Mesenchymal stem cell (in vitro differentiated cells and primary cell): ENCODE measurements at regions not wholly inside any gene's neighbourhood (a gene's known extent, or its start where the extent isn't known, plus 50 kb on each side); places are given as distances from the start of the nearest gene placed in this dataset.
"Not testable (repeated sequence)": the region's sequence is repeated elsewhere in the genome, so short reads cannot be mapped to it uniquely, and the experiment has no call there.

Source experiments
- DNase-seq: peaks from one replicate; pipeline ENCODE4 v3.0.0-alpha.2; 2013
- H2AFZ ChIP-seq: one replicate; pipeline ENCODE4 v1.6.1; 2013; ENCODE audit warnings: low read depth, mild to moderate bottlenecking, control low read depth, inconsistent platforms, low read length, moderate library complexity
- H2AK5ac ChIP-seq: 2 replicates; pipeline ENCODE4 v1.6.1; 2013; ENCODE audit warnings: low read length, moderate library complexity, mild to moderate bottlenecking, inconsistent platforms; ENCODE audit not compliant: severe bottlenecking
- H2BK120ac ChIP-seq: one replicate; pipeline ENCODE4 v1.6.1; 2013; ENCODE audit warnings: low read depth, mild to moderate bottlenecking, inconsistent platforms, low read length, moderate library complexity
- H2BK12ac ChIP-seq, 2 experiments: one replicate each; pipeline ENCODE4 v1.6.1; 2013; ENCODE audit warnings: inconsistent platforms in 2 of 2, low read length in 2 of 2, mild to moderate bottlenecking in 2 of 2, moderate library complexity in 2 of 2, control low read depth in 1 of 2
- H2BK15ac ChIP-seq: one replicate; pipeline ENCODE4 v1.6.1; 2013; ENCODE audit warnings: mild to moderate bottlenecking, low read depth, inconsistent platforms; ENCODE audit not compliant: poor library complexity, severe bottlenecking
- H2BK5ac ChIP-seq: 2 replicates; pipeline ENCODE4 v1.6.1; 2013; ENCODE audit warnings: low read depth, mild to moderate bottlenecking, low read length, control low read depth, inconsistent platforms; ENCODE audit not compliant: poor library complexity, severe bottlenecking
- H3K14ac ChIP-seq, 2 experiments: one replicate each; pipeline ENCODE4 v1.6.1; 2013; ENCODE audit warnings: inconsistent platforms in 2 of 2, low read length in 2 of 2, control low read depth in 1 of 2, mild to moderate bottlenecking in 1 of 2, moderate library complexity in 1 of 2
- H3K18ac ChIP-seq, 2 experiments: one replicate each; pipeline ENCODE4 v1.6.1; 2013; ENCODE audit warnings: inconsistent platforms in 2 of 2, low read length in 2 of 2, control low read depth in 1 of 2, low read depth in 1 of 2, mild to moderate bottlenecking in 1 of 2
- H3K23ac ChIP-seq, 2 experiments: one replicate each; pipeline ENCODE4 v1.6.1; 2013; ENCODE audit warnings: inconsistent platforms in 2 of 2, low read length in 2 of 2, mild to moderate bottlenecking in 2 of 2, moderate library complexity in 2 of 2, control low read depth in 1 of 2
- H3K27ac ChIP-seq: 2 replicates; pipeline ENCODE4 v1.5.1; 2013; ENCODE audit warnings: mild to moderate bottlenecking, moderate library complexity, low read length, control low read depth, inconsistent platforms; ENCODE audit not compliant: poor library complexity, severe bottlenecking
- H3K27me3 ChIP-seq, 2 experiments: 2 replicates each; pipeline versions ENCODE4 v1.6.1 to v1.7.0; 2013; ENCODE audit warnings: low read length in 2 of 2, mild to moderate bottlenecking in 2 of 2, moderate library complexity in 2 of 2, control low read depth in 1 of 2, inconsistent platforms in 1 of 2; ENCODE audit not compliant: control insufficient read depth in 1 of 2, insufficient read depth in 1 of 2
- H3K36me3 ChIP-seq, 2 experiments: 2 replicates each; pipeline versions ENCODE4 v1.6.1 to v1.7.0; 2013; ENCODE audit warnings: low read length in 2 of 2, control low read depth in 1 of 2, inconsistent platforms in 1 of 2, low read depth in 1 of 2, mild to moderate bottlenecking in 1 of 2; ENCODE audit not compliant: insufficient read depth in 2 of 2, control insufficient read depth in 1 of 2
- H3K4ac ChIP-seq, 2 experiments: one replicate each; pipeline ENCODE4 v1.6.1; 2013; ENCODE audit warnings: inconsistent platforms in 2 of 2, low read length in 2 of 2, mild to moderate bottlenecking in 2 of 2, moderate library complexity in 2 of 2, control low read depth in 1 of 2, low read depth in 1 of 2
- H3K4me1 ChIP-seq: 2 replicates; pipeline ENCODE4 v1.6.1; 2013; ENCODE audit warnings: low read depth, low read length, control low read depth; ENCODE audit not compliant: control insufficient read depth, insufficient read depth
- H3K4me2 ChIP-seq: 2 replicates; pipeline ENCODE4 v1.6.1; 2013; ENCODE audit warnings: low read length, mild to moderate bottlenecking, inconsistent platforms; ENCODE audit not compliant: poor library complexity, severe bottlenecking
- H3K4me3 ChIP-seq, 2 experiments: 2 replicates each; pipeline versions ENCODE4 v1.5.1 to v1.7.0; 2013; ENCODE audit warnings: low read length in 2 of 2, mild to moderate bottlenecking in 2 of 2, control low read depth in 1 of 2, low read depth in 1 of 2; ENCODE audit not compliant: insufficient read depth in 1 of 2
- H3K79me1 ChIP-seq: replicated peaks from 2 replicates; pipeline ENCODE4 v1.6.1; 2013; ENCODE audit warnings: mild to moderate bottlenecking, control low read depth, low read length, inconsistent platforms; ENCODE audit not compliant: poor library complexity, severe bottlenecking
- H3K9ac ChIP-seq: 2 replicates; pipeline ENCODE4 v1.7.0; 2013; ENCODE audit warnings: mild to moderate bottlenecking, low read length, moderate library complexity
- H3K9me3 ChIP-seq: 2 replicates; pipeline ENCODE4 v1.7.0; 2013; ENCODE audit warnings: mild to moderate bottlenecking, low read length; ENCODE audit not compliant: control insufficient read depth
- H4K8ac ChIP-seq: one replicate; pipeline ENCODE4 v1.6.1; 2013; ENCODE audit warnings: inconsistent platforms, mild to moderate bottlenecking, low read length, moderate library complexity
- H4K91ac ChIP-seq: one replicate; pipeline ENCODE4 v1.6.1; 2013; ENCODE audit warnings: mild to moderate bottlenecking, low read length, inconsistent platforms
- WGBS: methylation state at CpG from one replicate; pipeline ENCODE4 v1.1.7; 2013; ENCODE audit warnings: mixed read lengths; 5-methylcytosine and 5-hydroxymethylcytosine counted together

DNA sequence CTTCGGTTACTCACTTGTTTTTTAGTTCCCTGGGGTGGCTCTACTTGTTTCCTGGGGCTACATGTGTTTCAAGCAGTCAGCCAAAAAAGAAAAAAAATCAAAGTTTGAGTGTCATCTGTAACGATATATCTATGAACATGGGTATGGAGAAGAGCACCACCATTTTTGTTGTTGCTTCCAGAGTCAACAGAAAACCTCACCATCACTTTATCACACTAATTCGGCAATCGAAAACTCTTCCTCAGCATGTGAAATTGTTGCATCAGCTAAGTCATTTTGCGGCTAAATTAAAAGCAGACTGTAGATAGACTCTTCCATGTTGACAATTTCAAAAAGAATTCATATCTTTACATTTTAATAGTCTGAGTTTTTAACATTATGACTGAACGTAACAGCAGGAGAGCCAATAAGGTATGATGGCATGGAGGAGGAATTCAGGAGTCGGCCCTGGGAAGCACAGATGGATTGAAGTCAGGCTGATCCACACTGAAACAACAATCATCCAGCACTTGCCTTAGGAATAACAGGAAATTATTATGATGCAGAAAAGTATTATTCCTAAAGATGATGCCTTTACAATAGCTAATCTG lies 455.7 kb upstream of the KLF6 start:
- no peak overlapping the region for H4K8ac ChIP-seq
- no peak overlapping the region for H3K4me2 ChIP-seq
- H3K14ac ChIP-seq = no peak overlapping the region
- no peak overlapping the region for H2BK5ac ChIP-seq
- no peak overlapping the region for H2AFZ ChIP-seq
- H4K91ac ChIP-seq = no peak overlapping the region
- no peak overlapping the region for H3K23ac ChIP-seq
- no peak overlapping the region for H2AK5ac ChIP-seq
- peak; percentile 68 for DNase-seq
- peaks cover 2% of the 10 kb centered on the region for H3K79me1 ChIP-seq
- H3K4ac ChIP-seq = peak overlapping the region in 1 of 2 experiments; percentile 37
- H2BK12ac ChIP-seq = no peak overlapping the region
- peak overlapping the region; percentile 78 for H3K27ac ChIP-seq
- H3K9ac ChIP-seq = peak overlapping the region; percentile 96
- H3K18ac ChIP-seq = no peak overlapping the region
- no peak overlapping the region for H2BK120ac ChIP-seq
- WGBS = 48% methylated on average over 4 of the region's 7 CpGs
- no peaks in the 10 kb centered on the region for H3K36me3 ChIP-seq
- H3K9me3 ChIP-seq = no peaks in the 10 kb centered on the region
- no peak overlapping the region for H2BK15ac ChIP-seq
- H3K27me3 ChIP-seq = no peaks in the 10 kb centered on the region
- H3K4me1 ChIP-seq = peaks cover 3% of the 10 kb centered on the region
- peak overlapping the region in 1 of 2 experiments; percentile 71 for H3K4me3 ChIP-seq

- no peak overlapping the region for H4K8ac ChIP-seq
- H2BK120ac ChIP-seq = no peak overlapping the region
- H3K4me3 ChIP-seq = no peak overlapping the region
- H3K27me3 ChIP-seq = no peaks in the 10 kb centered on the region
- no peaks in the 10 kb centered on the region for H3K36me3 ChIP-seq
- no peak overlapping the region for H2AK5ac ChIP-seq
- no peak overlapping the region for H3K9ac ChIP-seq
- peaks cover 2% of the 10 kb centered on the region for H3K4me1 ChIP-seq
- H3K27ac ChIP-seq = no peak overlapping the region
- no peak overlapping the region for H2BK5ac ChIP-seq
- H3K9me3 ChIP-seq = no peaks in the 10 kb centered on the region
- DNase-seq = no peak
- H3K4me2 ChIP-seq = no peak overlapping the region
- WGBS = 100% methylated on average over 3 of the region's 3 CpGs
- H3K23ac ChIP-seq = no peak overlapping the region
- no peak overlapping the region for H3K4ac ChIP-seq
- no peak overlapping the region for H4K91ac ChIP-seq
- H3K18ac ChIP-seq = no peak overlapping the region
- H3K79me1 ChIP-seq = peaks cover 2% of the 10 kb centered on the region
- no peak overlapping the region for H2AFZ ChIP-seq
- H3K14ac ChIP-seq = no peak overlapping the region
- no peak overlapping the region for H2BK12ac ChIP-seq
- no peak overlapping the region for H2BK15ac ChIP-seq
Measured at GRCh38 chr10:4239186-4239585, 454.2 kb upstream of the KLF6 start.

GRCh38 chr10:4236905-4237304 lies 451.9 kb upstream of the KLF6 start:
- H3K14ac ChIP-seq, H2AFZ ChIP-seq, H2AK5ac ChIP-seq, DNase-seq, H3K4me2 ChIP-seq, H4K8ac ChIP-seq, H2BK5ac ChIP-seq, H3K18ac ChIP-seq, H2BK12ac ChIP-seq, H3K36me3 ChIP-seq, H3K79me1 ChIP-seq, H3K4me3 ChIP-seq, H3K4ac ChIP-seq, H4K91ac ChIP-seq, H3K23ac ChIP-seq, H2BK120ac ChIP-seq, H3K27me3 ChIP-seq, H2BK15ac ChIP-seq, H3K9ac ChIP-seq, H3K4me1 ChIP-seq, H3K27ac ChIP-seq: not testable (repeated sequence)
- 100% methylated on average over 2 of the region's 2 CpGs for WGBS
- H3K9me3 ChIP-seq = peaks cover 17% of the 10 kb centered on the region

- Histone ChIP-seq H2BK15ac (no peak overlapping the region), H3K27me3 (no peaks in the 10 kb centered on the region), H3K4me3 (no peak overlapping the region), H2AK5ac (no peak overlapping the region), H2BK12ac (no peak overlapping the region), H3K18ac (no peak overlapping the region), H3K79me1 (peaks cover 2% of the 10 kb centered on the region), H3K4me1 (peaks cover 2% of the 10 kb centered on the region), H2BK120ac (no peak overlapping the region), H3K4ac (no peak overlapping the region), H2BK5ac (no peak overlapping the region), H3K4me2 (no peak overlapping the region), H3K27ac (no peak overlapping the region), H4K8ac (no peak overlapping the region), H3K9me3 (peaks cover 17% of the 10 kb centered on the region), H3K9ac (no peak overlapping the region), H4K91ac (no peak overlapping the region), H3K14ac (no peak overlapping the region), H2AFZ (no peak overlapping the region), H3K23ac (no peak overlapping the region), H3K36me3 (no peaks in the 10 kb centered on the region)
- peak; percentile 37 for DNase-seq
- 86% methylated on average over 7 of the region's 8 CpGs for WGBS
Measured at GRCh38 chr10:4234661-4235060, 449.7 kb upstream of the KLF6 start.
